ENCODE measurements at regions not wholly inside any gene's neighbourhood (a gene's known extent, or its start where the extent isn't known, plus 50 kb on each side); places are given as distances from the start of the nearest gene placed in this dataset.

DNA sequence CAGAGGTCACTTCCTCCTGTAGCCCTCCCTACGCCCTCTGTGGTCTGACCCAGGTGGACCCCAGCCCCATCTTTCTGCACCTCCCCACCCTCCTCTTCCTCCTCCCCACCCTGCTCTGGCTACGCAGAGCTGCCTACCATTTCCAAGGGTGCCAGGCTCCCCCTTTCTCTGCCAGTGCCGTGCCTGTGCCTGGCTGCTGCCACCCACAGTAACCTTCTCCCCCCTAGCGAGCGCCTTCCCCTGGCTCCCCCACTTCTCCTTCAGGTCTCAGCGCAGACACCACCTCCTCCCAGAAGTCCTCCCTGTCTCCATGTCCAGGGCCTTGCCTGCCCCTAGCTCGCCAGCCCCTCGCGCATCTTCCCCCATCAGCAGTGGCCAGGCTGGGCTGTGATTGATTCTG lies 471.5 kb downstream of the PTPRU start:
- no peak for DNase-seq

- no peak for DNase-seq
These were observed 470.6 kb downstream of the PTPRU start for GRCh38 chr1:29706936-29707335.

DNA sequence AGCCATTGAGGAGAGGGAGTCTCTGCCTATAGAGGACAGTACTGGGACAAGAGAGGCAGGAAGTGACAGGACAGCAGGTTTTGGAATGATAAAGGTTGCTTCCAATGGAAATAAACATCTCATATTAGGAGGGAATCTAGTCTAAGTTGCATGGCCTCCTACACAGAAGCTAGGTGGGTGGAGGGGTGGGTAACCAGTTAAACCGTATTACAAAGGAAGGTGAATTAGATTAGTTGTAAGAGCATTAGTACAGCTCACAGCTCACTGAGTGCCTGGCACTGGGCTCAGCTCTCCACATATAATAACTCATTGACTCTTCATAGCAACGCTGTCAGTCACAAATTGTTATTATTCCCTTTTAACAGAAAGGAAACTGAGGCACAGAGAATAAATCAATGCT lies 468.1 kb downstream of the PTPRU start:
- DNase-seq, result no peak

DNA sequence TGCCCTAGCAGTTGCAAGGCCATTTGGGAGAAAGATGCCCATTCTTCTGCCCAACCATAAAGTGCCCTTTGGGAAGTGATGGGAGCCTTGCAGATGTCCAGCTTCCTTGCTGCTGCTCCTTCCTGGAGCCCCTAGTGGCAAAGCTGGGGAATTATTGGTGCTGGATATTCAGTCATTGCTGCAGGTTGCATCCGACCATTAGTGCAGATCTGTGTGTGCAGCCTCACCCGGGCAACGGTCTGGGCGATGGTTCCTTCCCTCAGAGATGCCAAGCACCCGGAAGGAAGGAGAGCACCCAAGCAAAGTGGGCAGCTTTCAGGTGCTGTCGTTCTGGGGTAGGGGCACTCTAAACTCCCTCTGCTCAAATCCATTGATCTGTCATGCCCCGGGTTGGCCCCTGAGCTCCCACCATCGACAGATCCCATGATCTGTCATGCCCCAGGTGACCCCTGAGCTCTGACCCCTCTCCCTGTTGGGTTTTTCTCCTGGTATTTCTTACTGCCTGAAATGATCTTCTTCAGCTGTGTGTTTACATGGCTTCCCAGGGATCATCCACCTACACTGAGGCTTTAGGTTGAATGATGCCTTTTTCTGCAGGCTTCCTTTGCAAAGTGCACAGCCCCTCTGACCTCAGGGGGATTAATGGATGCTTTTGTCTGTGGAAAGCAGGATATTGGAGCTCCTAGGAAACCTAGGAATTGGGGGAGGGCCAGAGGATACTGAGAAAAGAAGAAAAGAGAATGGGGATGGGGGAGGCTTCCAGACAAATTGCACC lies 467.5 kb downstream of the PTPRU start:
- DNase-seq, result no peak

DNA sequence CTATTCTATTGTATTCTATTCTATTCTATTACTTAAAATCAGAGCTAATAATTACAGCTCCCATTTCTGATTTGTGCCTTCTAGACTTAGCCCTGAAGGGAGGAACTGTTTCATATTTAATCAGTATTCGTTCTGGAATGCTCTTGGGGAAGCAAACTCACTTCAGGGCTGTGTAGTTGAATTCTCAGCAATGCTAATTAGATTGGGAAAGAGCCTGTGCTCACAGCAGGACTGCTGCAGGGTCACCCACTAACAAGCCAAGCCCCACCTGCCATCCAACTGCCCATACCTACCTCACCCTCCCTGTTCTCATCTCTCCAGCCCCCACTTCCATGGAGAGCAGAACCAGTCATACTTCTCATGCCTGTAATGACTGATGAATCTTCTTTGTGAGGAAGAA lies 464.2 kb downstream of the PTPRU start:
- DNase-seq, result no peak

DNA sequence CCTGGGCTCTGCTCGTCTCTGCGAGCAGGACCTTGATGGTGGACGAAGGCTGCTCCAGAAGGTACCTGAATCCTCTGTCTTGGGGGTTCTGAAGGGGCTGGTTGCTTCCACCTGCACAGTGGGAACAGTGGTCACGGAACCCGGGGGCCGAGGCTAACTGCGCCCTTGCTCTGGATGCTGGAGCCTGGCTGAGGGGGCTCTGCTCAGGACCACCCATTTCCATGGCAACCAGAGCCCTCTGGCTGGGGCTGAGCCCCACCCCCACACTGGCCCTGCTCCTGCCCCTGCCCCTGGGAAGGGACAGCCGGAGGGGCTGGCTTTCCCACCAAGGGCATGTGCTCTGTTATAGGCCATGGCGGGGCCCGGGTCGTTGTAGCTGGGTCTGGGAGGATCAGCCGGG lies 462.3 kb downstream of the PTPRU start:
- no peak for DNase-seq

DNA sequence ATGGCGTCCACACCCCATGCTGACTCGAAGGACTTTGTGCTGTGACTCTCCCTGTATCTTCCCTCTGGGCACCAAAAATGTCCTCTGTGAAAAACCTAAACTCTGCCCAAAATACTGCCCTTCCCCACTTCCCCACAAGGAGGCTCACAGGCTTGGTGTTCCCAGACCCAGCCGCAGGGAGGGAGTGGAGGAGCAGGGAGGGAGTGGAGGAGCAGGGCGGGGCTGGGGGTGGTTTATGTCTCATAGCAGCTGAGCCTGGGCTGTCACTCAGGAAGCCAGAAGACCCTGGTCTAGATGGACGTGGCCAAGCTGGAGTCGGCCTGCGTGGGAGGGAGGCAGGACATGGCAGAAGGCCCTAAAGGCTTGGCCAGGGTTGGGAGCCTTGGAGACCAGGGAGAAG lies 461.7 kb downstream of the PTPRU start:
- DNase-seq, result no peak

GRCh38 chr1:29697391-29697780 lies 461.1 kb downstream of the PTPRU start:
- DNase-seq, result no peak

GRCh38 chr1:29696656-29697390 lies 460.5 kb downstream of the PTPRU start:
- DNase-seq, result no peak

DNA sequence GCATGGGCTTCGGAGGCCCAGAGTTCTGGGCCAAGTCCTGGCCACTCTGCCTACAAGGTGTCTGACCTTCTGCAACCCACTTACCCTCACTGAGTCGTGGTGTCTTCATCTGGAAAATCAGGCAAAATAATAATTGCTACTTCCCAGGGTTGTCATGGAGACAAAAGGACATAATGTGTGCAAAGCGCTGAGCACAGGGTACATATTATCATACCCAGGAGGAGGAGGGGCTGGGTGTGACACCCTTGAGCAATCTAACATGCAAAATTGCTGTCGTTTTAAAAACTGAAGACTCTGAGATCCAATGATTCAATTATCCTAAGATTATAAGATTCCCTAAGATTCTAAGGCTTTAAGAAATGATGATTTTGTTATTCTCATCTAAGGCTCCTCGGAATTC lies 459.5 kb downstream of the PTPRU start:
- no peak for DNase-seq

DNA sequence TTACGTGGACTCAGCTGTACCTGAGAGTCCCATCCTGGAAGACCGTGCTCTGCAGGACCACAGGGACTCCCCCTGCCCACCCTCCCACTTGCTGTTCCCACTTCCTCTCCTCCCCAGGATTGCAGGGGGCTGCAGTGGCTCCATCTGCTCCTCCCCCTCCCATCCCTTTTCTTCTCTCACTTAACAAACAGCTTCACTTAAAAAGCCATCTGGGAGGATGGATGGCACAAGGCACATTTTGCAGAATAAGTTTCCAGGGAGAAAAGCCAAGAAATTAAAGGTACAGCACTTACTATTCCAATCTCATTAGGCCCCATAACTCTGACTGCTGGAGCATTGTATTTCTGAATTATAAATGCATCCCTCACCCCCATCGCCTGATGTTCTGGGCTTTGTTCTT lies 458.7 kb downstream of the PTPRU start:
- no peak for DNase-seq

DNA sequence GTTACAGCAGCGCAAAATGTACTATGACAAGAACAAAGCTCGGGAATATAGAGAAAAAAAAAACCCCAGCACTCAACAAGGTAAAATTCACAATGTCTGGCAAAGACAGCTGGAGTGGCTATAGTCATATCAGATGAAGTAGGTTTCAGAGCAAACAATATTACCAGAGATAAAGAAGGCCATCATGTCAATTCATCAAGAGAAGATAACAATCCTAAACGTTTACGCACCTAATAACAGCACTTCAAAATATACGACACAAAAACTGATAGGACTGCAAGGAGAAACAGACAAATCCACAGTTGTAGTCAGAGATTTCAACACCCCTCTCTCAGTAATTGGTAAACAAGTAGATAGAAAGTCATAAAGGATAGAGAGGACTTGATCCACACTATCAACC lies 455.2 kb downstream of the PTPRU start:
- DNase-seq, result no peak

- DNase-seq, result no peak
These were observed 453.8 kb downstream of the PTPRU start for GRCh38 chr1:29690156-29690555.

DNA sequence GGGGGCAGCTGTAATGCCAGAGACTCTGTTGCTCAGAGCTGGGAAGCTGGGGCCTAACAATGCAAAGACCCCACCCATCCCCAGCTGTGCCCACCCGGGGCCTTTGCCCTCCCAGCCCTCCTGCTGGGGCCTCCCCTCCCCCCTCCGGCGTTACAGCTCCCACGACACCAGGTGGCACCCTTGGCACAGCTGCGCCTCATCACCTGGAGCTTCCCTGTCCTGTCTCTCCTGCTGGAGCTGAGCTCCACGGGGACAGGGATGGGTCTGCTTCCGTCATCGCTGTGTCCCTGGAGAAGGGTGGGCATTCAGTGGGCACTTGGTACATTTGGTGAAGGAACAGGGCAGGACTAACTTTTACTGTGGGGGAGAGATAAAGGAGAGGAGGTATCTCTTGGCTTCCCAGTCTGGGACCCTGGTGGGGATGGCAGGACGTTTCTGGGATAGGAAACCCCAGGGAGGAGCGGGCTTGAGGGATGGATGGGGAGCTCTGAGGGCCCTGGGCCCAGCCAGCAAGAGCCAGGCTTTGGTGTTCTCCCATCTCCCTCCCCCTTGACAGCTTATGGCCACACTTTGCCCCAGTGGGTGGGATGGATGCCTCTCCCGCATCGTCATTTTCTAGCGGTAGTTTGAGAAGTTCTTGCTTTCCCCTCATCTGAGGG lies 453.2 kb downstream of the PTPRU start:
- DNase-seq, result no peak

- DNase-seq, result no peak
These were observed 452.4 kb downstream of the PTPRU start for GRCh38 chr1:29688471-29689365.

DNA sequence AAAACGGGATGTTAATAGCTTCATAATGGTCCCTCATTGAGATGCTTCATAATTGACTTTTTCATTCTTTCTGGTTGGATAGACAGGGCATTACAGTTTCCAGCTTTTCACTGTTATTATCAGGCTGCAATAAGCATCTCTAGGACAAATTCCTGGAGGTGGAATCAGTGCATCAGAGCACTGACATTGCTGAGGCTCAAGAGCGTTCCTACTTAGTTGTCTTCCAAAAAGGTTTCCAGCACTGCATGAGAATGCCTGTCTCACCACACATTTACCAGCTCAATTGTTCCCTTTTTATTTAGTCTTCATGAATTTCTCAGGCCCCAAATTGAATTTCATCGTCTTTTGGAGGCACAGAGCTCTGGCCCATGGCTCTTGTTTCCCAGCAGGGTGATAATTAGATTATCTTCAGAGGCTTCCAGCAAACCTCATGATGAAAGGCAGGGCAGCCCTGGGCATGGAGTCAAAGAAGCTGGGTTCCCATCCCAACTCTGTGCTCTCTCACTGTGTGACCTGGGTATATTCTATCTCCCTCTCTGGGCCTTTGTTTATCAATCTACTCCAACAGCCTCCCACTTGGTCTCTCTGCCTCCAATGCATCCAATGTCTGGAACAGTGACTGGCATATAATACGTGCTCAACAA lies 451.4 kb downstream of the PTPRU start:
- no peak for DNase-seq

GRCh38 chr1:29687166-29687565 lies 450.8 kb downstream of the PTPRU start:
- no peak for DNase-seq

- DNase-seq, result no peak
These were observed 449.9 kb downstream of the PTPRU start for GRCh38 chr1:29686012-29686930.

- no peak for DNase-seq
These were observed 449.1 kb downstream of the PTPRU start for GRCh38 chr1:29685387-29685786.

- no peak for DNase-seq
These were observed 447.8 kb downstream of the PTPRU start for GRCh38 chr1:29684141-29684540.

DNA sequence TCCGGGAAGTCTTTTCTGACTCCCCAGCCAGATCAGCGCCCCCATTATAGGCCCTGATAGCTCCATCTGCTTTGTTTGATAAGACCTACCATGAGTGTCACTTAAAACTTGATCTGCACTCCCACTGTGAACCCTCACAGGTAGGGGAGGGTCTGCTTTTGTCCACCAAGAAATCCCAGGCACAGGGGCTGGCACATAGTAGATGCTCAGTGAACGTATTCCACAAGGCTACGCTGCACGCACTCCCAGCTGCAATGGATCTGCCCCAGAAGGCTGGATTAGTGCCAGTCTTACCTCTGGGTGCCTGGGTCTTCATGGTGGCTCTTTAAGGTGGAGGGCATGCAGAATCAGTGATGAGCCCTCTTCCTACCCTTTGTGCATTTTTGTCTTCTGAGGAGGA lies 447.1 kb downstream of the PTPRU start:
- DNase-seq, result no peak
